ENCODE measurements at regions not wholly inside any gene's neighbourhood (a gene's known extent, or its start where the extent isn't known, plus 50 kb on each side); places are given as distances from the start of the nearest gene placed in this dataset.

GRCh38 chr1:208524925-208525324, 280.7 kb upstream of the PLXNA2 start:
- TF ChIP-seq POLR2A (IDR thresholded peaks at IDR 0.05; ENCODE audit: low read depth, low read length) (no peak), POLR2AphosphoS5 (IDR thresholded peaks at IDR 0.05; ENCODE audit: low read depth, low read length) (no peak), TAF1 (IDR thresholded peaks at IDR 0.05; ENCODE audit: borderline replicate concordance, low read depth, low read length) (no peak)

Measured in GM12892 (cell line).